GM18909 (cell line): ENCODE measurements at regions not wholly inside any gene's neighbourhood (a gene's known extent, or its start where the extent isn't known, plus 50 kb on each side); places are given as distances from the start of the nearest gene placed in this dataset.
"Not testable (repeated sequence)": the region's sequence is repeated elsewhere in the genome, so short reads cannot be mapped to it uniquely, and the experiment has no call there.

Experiments
- ATAC-seq: cut with Tn5 transposase; IDR thresholded peaks from one replicate; pipeline ENCODE4 v1.9.1; 2021; ENCODE audit warnings: mild to moderate bottlenecking; ENCODE audit not compliant: unreplicated experiment, poor library complexity

GRCh38 chr6:66086532-66086931, 379.5 kb upstream of the EYS start:
- no peak for ATAC-seq

GRCh38 chr6:66082914-66083313, 375.9 kb upstream of the EYS start:
- ATAC-seq: no peak

GRCh38 chr6:66068907-66069306, 361.9 kb upstream of the EYS start:
- no peak for ATAC-seq

GRCh38 chr6:66068033-66068432, 361.0 kb upstream of the EYS start:
- ATAC-seq: no peak

GRCh38 chr6:66065313-66065712, 358.3 kb upstream of the EYS start:
- ATAC-seq: no peak

GRCh38 chr6:66057034-66057433, 350.0 kb upstream of the EYS start:
- ATAC-seq: no peak

- no peak for ATAC-seq
These were observed 347.9 kb upstream of the EYS start for GRCh38 chr6:66054967-66055366.

- no peak for ATAC-seq
These were observed 344.8 kb upstream of the EYS start for GRCh38 chr6:66051812-66052211.

- no peak for ATAC-seq
These were observed 341.9 kb upstream of the EYS start for GRCh38 chr6:66048684-66049474.

- ATAC-seq: no peak
These were observed 325.6 kb upstream of the EYS start for GRCh38 chr6:66032626-66033025.

GRCh38 chr6:66029391-66029790, 322.4 kb upstream of the EYS start:
- no peak for ATAC-seq

GRCh38 chr6:65999288-65999791, 292.3 kb upstream of the EYS start:
- no peak for ATAC-seq

- no peak for ATAC-seq
These were observed 291.5 kb upstream of the EYS start for GRCh38 chr6:65998544-65998943.

GRCh38 chr6:65997539-65997938, 290.5 kb upstream of the EYS start:
- ATAC-seq: no peak

GRCh38 chr6:65996096-65996495, 289.1 kb upstream of the EYS start:
- ATAC-seq: no peak

- ATAC-seq: no peak
These were observed 282.6 kb upstream of the EYS start for GRCh38 chr6:65989676-65990075.

GRCh38 chr6:65988006-65988405, 281.0 kb upstream of the EYS start:
- no peak for ATAC-seq

- no peak for ATAC-seq
These were observed 277.1 kb upstream of the EYS start for GRCh38 chr6:65984089-65984488.

- ATAC-seq: no peak
These were observed 272.1 kb upstream of the EYS start for GRCh38 chr6:65979120-65979519.

- not testable (repeated sequence) for ATAC-seq
These were observed 264.2 kb upstream of the EYS start for GRCh38 chr6:65971252-65971651.

GRCh38 chr6:65964261-65964660, 257.2 kb upstream of the EYS start:
- ATAC-seq: no peak

- ATAC-seq: no peak
These were observed 248.0 kb upstream of the EYS start for GRCh38 chr6:65955034-65955433.
